GM19468 (cell line): ENCODE measurements at regions not wholly inside any gene's neighbourhood (a gene's known extent, or its start where the extent isn't known, plus 50 kb on each side); places are given as distances from the start of the nearest gene placed in this dataset.

Experiments
- ATAC-seq: cut with Tn5 transposase; IDR thresholded peaks from one replicate; pipeline ENCODE4 v1.9.1; 2021; ENCODE audit warnings: mild to moderate bottlenecking, moderate library complexity, moderate number of reproducible peaks; ENCODE audit not compliant: unreplicated experiment; ENCODE audit errors: extremely low read depth

- no peak for ATAC-seq
Measured at GRCh38 chr1:218803351-218803997, 370.2 kb upstream of the LYPLAL1 start.

- ATAC-seq = no peak
Measured at GRCh38 chr1:218804014-218804785, 369.5 kb upstream of the LYPLAL1 start.

- ATAC-seq = no peak
Measured at GRCh38 chr1:218809061-218809460, 364.6 kb upstream of the LYPLAL1 start.

GRCh38 chr1:218809625-218810024 lies 364.1 kb upstream of the LYPLAL1 start:
- no peak for ATAC-seq

- ATAC-seq = no peak
Measured at GRCh38 chr1:218810306-218810705, 363.4 kb upstream of the LYPLAL1 start.

- no peak for ATAC-seq
Measured at GRCh38 chr1:218811497-218811896, 362.2 kb upstream of the LYPLAL1 start.

- no peak for ATAC-seq
Measured at GRCh38 chr1:218812360-218812759, 361.3 kb upstream of the LYPLAL1 start.

GRCh38 chr1:218813237-218813636 lies 360.4 kb upstream of the LYPLAL1 start:
- ATAC-seq = no peak

- ATAC-seq = no peak
Measured at GRCh38 chr1:218815076-218815475, 358.6 kb upstream of the LYPLAL1 start.

GRCh38 chr1:218817071-218817470 lies 356.6 kb upstream of the LYPLAL1 start:
- no peak for ATAC-seq

- no peak for ATAC-seq
Measured at GRCh38 chr1:218817691-218818465, 355.8 kb upstream of the LYPLAL1 start.

GRCh38 chr1:218823291-218823900 lies 350.3 kb upstream of the LYPLAL1 start:
- peak; percentile 59 for ATAC-seq

- no peak for ATAC-seq
Measured at GRCh38 chr1:218827486-218827885, 346.2 kb upstream of the LYPLAL1 start.

GRCh38 chr1:218828125-218828650 lies 345.5 kb upstream of the LYPLAL1 start:
- ATAC-seq = no peak

- ATAC-seq = no peak
Measured at GRCh38 chr1:218829097-218829496, 344.6 kb upstream of the LYPLAL1 start.

GRCh38 chr1:218835609-218836008 lies 338.1 kb upstream of the LYPLAL1 start:
- ATAC-seq = no peak

- no peak for ATAC-seq
Measured at GRCh38 chr1:218836264-218836663, 337.4 kb upstream of the LYPLAL1 start.

- no peak for ATAC-seq
Measured at GRCh38 chr1:218837051-218837450, 336.6 kb upstream of the LYPLAL1 start.

GRCh38 chr1:218845589-218845988 lies 328.1 kb upstream of the LYPLAL1 start:
- no peak for ATAC-seq

GRCh38 chr1:218846181-218846580 lies 327.5 kb upstream of the LYPLAL1 start:
- ATAC-seq = no peak
